K562 (cell line): ENCODE measurements at regions not wholly inside any gene's neighbourhood (a gene's known extent, or its start where the extent isn't known, plus 50 kb on each side); places are given as distances from the start of the nearest gene placed in this dataset.

Experiments used
- ATF3 ChIP-seq, 2 experiments: fragments of 450-650 bp in 1 of 2; sonication (generic) in 1 of 2; formaldehyde crosslinking in 1 of 2; IDR thresholded peaks in 1 of 2; conservative IDR thresholded peaks in 1 of 2; 2 replicates each; pipeline versions ENCODE4 v1.6.1 to v1.8.1; 2016 to 2023; ENCODE audit warnings: mild to moderate bottlenecking in 2 of 2, moderate library complexity in 2 of 2, inconsistent platforms in 1 of 2, missing genetic modification reagents in 1 of 2
- BHLHE40 ChIP-seq: IDR thresholded peaks from 2 replicates; pipeline ENCODE4 v1.6.1; 2011; ENCODE audit warnings: low read length, improper control_type of control experiment
- CTCF ChIP-seq, 3 experiments: IDR thresholded peaks in 2 of 3; conservative IDR thresholded peaks in 1 of 3; 2 replicates each; pipeline ENCODE4 v1.5.1; 2011 to 2012; ENCODE audit warnings: low read length in 3 of 3, mild to moderate bottlenecking in 3 of 3, control low read depth in 2 of 3, improper control_type of control experiment in 1 of 3, inconsistent platforms in 1 of 3, low read depth in 1 of 3, mixed read lengths in 1 of 3, moderate library complexity in 1 of 3; ENCODE audit not compliant: insufficient read depth in 2 of 3
- EP300 ChIP-seq: IDR thresholded peaks from 2 replicates; pipeline ENCODE4 v1.6.1; 2012; ENCODE audit warnings: low read length, improper control_type of control experiment
- KDM5B ChIP-seq: fragments of 200-600 bp; sonication (generic); IDR thresholded peaks from 2 replicates; pipeline ENCODE4 v1.6.1; 2012; ENCODE audit warnings: low read depth, mild to moderate bottlenecking, moderate library complexity, low read length, control low read depth, inconsistent platforms; ENCODE audit not compliant: insufficient replicate concordance
- MLLT1 ChIP-seq, 2 experiments: fragments of 450-650 bp; IDR thresholded peaks; 2 replicates each; pipeline ENCODE4 v1.6.1; 2016
- PHF8 ChIP-seq: fragments of 200-600 bp; sonication (generic); IDR thresholded peaks from 2 replicates; pipeline ENCODE4 v1.6.1; 2012; ENCODE audit warnings: mixed run types, mild to moderate bottlenecking, inconsistent platforms, low read length, moderate library complexity, borderline replicate concordance
- RAD21 ChIP-seq, 2 experiments: fragments of 250-450 bp in 1 of 2; fragments of 450-650 bp in 1 of 2; sonication (Bioruptor Pico) in 1 of 2; formaldehyde crosslinking in 1 of 2; IDR thresholded peaks in 1 of 2; conservative IDR thresholded peaks in 1 of 2; 2 replicates each; pipeline versions ENCODE4 v1.4.0 to v1.8.0; 2020 to 2022; ENCODE audit warnings: mild to moderate bottlenecking in 2 of 2, moderate library complexity in 1 of 2
- SREBF2 ChIP-seq: sonication (generic); formaldehyde crosslinking; IDR thresholded peaks from 2 replicates; pipeline ENCODE4 v1.4.0; 2020; ENCODE audit warnings: mild to moderate bottlenecking, missing genetic modification reagents
- ZNF274 ChIP-seq: IDR thresholded peaks from 2 replicates; pipeline ENCODE4 v1.6.1; 2011; ENCODE audit warnings: low read depth, mild to moderate bottlenecking, low read length, moderate library complexity, borderline replicate concordance

GRCh38 chr2:53227535-53227934 lies 540.1 kb upstream of the CHAC2 start:
- TF ChIP-seq CTCF (IDR thresholded peaks at IDR 0.05 in 2 of 3, conservative IDR thresholded peaks at IDR 0.05 in 1 of 3; ENCODE audit: insufficient read depth in 2 of 3, low read depth in 1 of 3, low read length in 3 of 3) (no peak), BHLHE40 (no peak), ATF3 (IDR thresholded peaks at IDR 0.05) (no peak), ATF3 (CRISPR knock-in tag; conservative IDR thresholded peaks at IDR 0.05) (no peak), EP300 (no peak), KDM5B (no peak), MLLT1 (IDR thresholded peaks at IDR 0.05) (no peak), RAD21 (CRISPR knock-in tag; conservative IDR thresholded peaks at IDR 0.05 in 1 of 2, IDR thresholded peaks at IDR 0.05 in 1 of 2) (no peak), ZNF274 (no peak), SREBF2 (CRISPR knock-in tag) (no peak), PHF8 (no peak)
